Neural cell (in vitro differentiated cells): ENCODE measurements at regions not wholly inside any gene's neighbourhood (a gene's known extent, or its start where the extent isn't known, plus 50 kb on each side); places are given as distances from the start of the nearest gene placed in this dataset.

Experiments used
- H2AFZ ChIP-seq: fragments of 200-600, 300-800 bp; sonication (generic), shearing (Covaris generic); 2 replicates; pipeline ENCODE4 v1.6.0; 2014; ENCODE audit warnings: low read depth, mild to moderate bottlenecking, antibody characterized with exemption, low read length, moderate library complexity
- H3F3A ChIP-seq: fragments of 200-600 bp; shearing (Covaris generic); 2 replicates; pipeline ENCODE4 v1.6.1; 2016; ENCODE audit warnings: mild to moderate bottlenecking, moderate library complexity, mixed read lengths, antibody characterized with exemption, low read length; ENCODE audit not compliant: insufficient read depth, poor library complexity, severe bottlenecking
- H3K27ac ChIP-seq: fragments of 200-600, 300-800 bp; sonication (generic), shearing (Covaris generic); 2 replicates; pipeline ENCODE4 v1.5.1; 2014; ENCODE audit warnings: mild to moderate bottlenecking, low read length, moderate library complexity
- H3K27me3 ChIP-seq: fragments of 300-800, 200-600 bp; sonication (generic), shearing (Covaris generic); 2 replicates; pipeline ENCODE4 v1.6.0; 2014; ENCODE audit warnings: mild to moderate bottlenecking, low read depth, low read length, moderate library complexity; ENCODE audit not compliant: insufficient read depth
- H3K36me3 ChIP-seq: fragments of 300-800, 200-600 bp; sonication (generic), shearing (Covaris generic); 2 replicates; pipeline ENCODE4 v1.5.1; 2014; ENCODE audit warnings: mild to moderate bottlenecking, antibody characterized with exemption, low read length, moderate library complexity; ENCODE audit not compliant: insufficient read depth
- H3K4me2 ChIP-seq: fragments of 300-800, 200-600 bp; sonication (generic), shearing (Covaris generic); 2 replicates; pipeline ENCODE4 v1.6.0; 2014; ENCODE audit warnings: mild to moderate bottlenecking, low read length
- H3K4me3 ChIP-seq: fragments of 300-800, 200-600 bp; sonication (generic), shearing (Covaris generic); 2 replicates; pipeline ENCODE4 v1.5.1; 2014; ENCODE audit warnings: mild to moderate bottlenecking, low read length, moderate library complexity
- H3K79me2 ChIP-seq: fragments of 200-600 bp; shearing (Covaris generic); replicated peaks from 2 replicates; pipeline ENCODE4 v1.6.0; 2014; ENCODE audit warnings: mild to moderate bottlenecking, low read length, moderate library complexity; ENCODE audit not compliant: insufficient read depth
- H3K9ac ChIP-seq: fragments of 300-800, 200-600 bp; sonication (generic), shearing (Covaris generic); 2 replicates; pipeline ENCODE4 v1.6.1; 2016; ENCODE audit warnings: mild to moderate bottlenecking, low read length, mixed read lengths
- H3K9me2 ChIP-seq: fragments of 200-600 bp; shearing (Covaris generic); 2 replicates; pipeline ENCODE4 v1.6.1; 2016; ENCODE audit warnings: mild to moderate bottlenecking, low read length, mixed read lengths; ENCODE audit not compliant: insufficient read depth
- H3K9me3 ChIP-seq: fragments of 200-600, 300-800 bp; sonication (generic), shearing (Covaris generic); 2 replicates; pipeline ENCODE4 v1.6.1; 2016; ENCODE audit warnings: mild to moderate bottlenecking, mixed run types, low read length, moderate library complexity, mixed read lengths
- H4K20me1 ChIP-seq: fragments of 200-600 bp; shearing (Covaris generic); 2 replicates; pipeline ENCODE4 v1.6.1; 2016; ENCODE audit warnings: mild to moderate bottlenecking, mixed run types; ENCODE audit not compliant: insufficient read depth
- CTCF ChIP-seq: fragments of 450-650 bp; IDR thresholded peaks from 2 replicates; pipeline ENCODE4 v1.5.1; 2014; ENCODE audit warnings: antibody characterized with exemption, mild to moderate bottlenecking, moderate library complexity; ENCODE audit not compliant: poor library complexity, severe bottlenecking
- EP300 ChIP-seq: fragments of 450-650 bp; conservative IDR thresholded peaks from 2 replicates; pipeline ENCODE4 v1.6.1; 2014; ENCODE audit warnings: antibody characterized with exemption, mild to moderate bottlenecking, moderate library complexity; ENCODE audit not compliant: poor library complexity, severe bottlenecking
- EZH2 ChIP-seq: fragments of 200-600, 300-800 bp; shearing (Covaris generic), sonication (generic); IDR thresholded peaks from 2 replicates; pipeline ENCODE4 v1.6.1; 2014; ENCODE audit warnings: antibody characterized with exemption, low read length, borderline replicate concordance, mild to moderate bottlenecking; ENCODE audit not compliant: insufficient read depth, poor library complexity, severe bottlenecking
- MXI1 ChIP-seq: fragments of 450-650 bp; conservative IDR thresholded peaks from 2 replicates; pipeline ENCODE4 v1.6.1; 2014; ENCODE audit warnings: antibody characterized with exemption, mild to moderate bottlenecking; ENCODE audit not compliant: poor library complexity, severe bottlenecking
- POLR2AphosphoS5 ChIP-seq: IDR thresholded peaks from 2 replicates; pipeline ENCODE4 v1.6.1; 2012
- RAD21 ChIP-seq: fragments of 450-650 bp; conservative IDR thresholded peaks from 2 replicates; pipeline ENCODE4 v1.6.1; 2014; ENCODE audit warnings: antibody characterized with exemption, mild to moderate bottlenecking, moderate library complexity
- REST ChIP-seq: IDR thresholded peaks from 2 replicates; pipeline ENCODE4 v1.6.1; 2012; ENCODE audit warnings: borderline replicate concordance
- SMC3 ChIP-seq: fragments of 450-650 bp; conservative IDR thresholded peaks from 2 replicates; pipeline ENCODE4 v1.6.1; 2014; ENCODE audit warnings: antibody characterized with exemption, mild to moderate bottlenecking, moderate library complexity; ENCODE audit not compliant: poor library complexity
- TAF1 ChIP-seq: IDR thresholded peaks from 2 replicates; pipeline ENCODE4 v1.6.1; 2012; ENCODE audit warnings: low read depth

GRCh38 chr4:62387808-62388207 lies 1187.7 kb downstream of the ADGRL3 start:
- H3K27me3 ChIP-seq, result no peaks in the 10 kb centered on the region
- no peaks in the 10 kb centered on the region for H3K79me2 ChIP-seq
- H3K9ac ChIP-seq, result no peak overlapping the region
- H4K20me1 ChIP-seq, result no peaks in the 10 kb centered on the region
- H3K9me3 ChIP-seq, result no peaks in the 10 kb centered on the region
- no peaks in the 10 kb centered on the region for H3F3A ChIP-seq
- H3K4me3 ChIP-seq, result no peak overlapping the region
- no peak overlapping the region for H2AFZ ChIP-seq
- no peaks in the 10 kb centered on the region for H3K36me3 ChIP-seq
- no peak overlapping the region for H3K4me2 ChIP-seq
- no peak overlapping the region for H3K27ac ChIP-seq
- TF ChIP-seq EP300, result no peak
- no peak for TF ChIP-seq EZH2
- no peak for TF ChIP-seq TAF1
- no peak for TF ChIP-seq SMC3
- no peak for TF ChIP-seq RAD21
- no peak for TF ChIP-seq MXI1
- TF ChIP-seq REST, result no peak
- TF ChIP-seq POLR2AphosphoS5, result no peak
- no peak for TF ChIP-seq CTCF
- H3K9me2 ChIP-seq, result no peaks in the 10 kb centered on the region

- no peaks in the 10 kb centered on the region for H3K9me2 ChIP-seq
- no peaks in the 10 kb centered on the region for H3K79me2 ChIP-seq
- H3K4me3 ChIP-seq, result no peak overlapping the region
- TF ChIP-seq REST, result no peak
- TF ChIP-seq POLR2AphosphoS5, result no peak
- TF ChIP-seq EP300, result no peak
- no peak for TF ChIP-seq EZH2
- TF ChIP-seq TAF1, result no peak
- TF ChIP-seq MXI1, result no peak
- TF ChIP-seq SMC3, result no peak
- no peak for TF ChIP-seq CTCF
- TF ChIP-seq RAD21, result no peak
- no peak overlapping the region for H2AFZ ChIP-seq
- no peak overlapping the region for H3K27ac ChIP-seq
- H3K4me2 ChIP-seq, result no peak overlapping the region
- no peaks in the 10 kb centered on the region for H3F3A ChIP-seq
- H3K27me3 ChIP-seq, result no peaks in the 10 kb centered on the region
- H3K9me3 ChIP-seq, result no peaks in the 10 kb centered on the region
- no peak overlapping the region for H3K9ac ChIP-seq
- H3K36me3 ChIP-seq, result no peaks in the 10 kb centered on the region
- H4K20me1 ChIP-seq, result no peaks in the 10 kb centered on the region
These were observed 1177.6 kb downstream of the ADGRL3 start for GRCh38 chr4:62377700-62378099.
